HG03280 (cell line): ENCODE measurements at regions not wholly inside any gene's neighbourhood (a gene's known extent, or its start where the extent isn't known, plus 50 kb on each side); places are given as distances from the start of the nearest gene placed in this dataset.
"Not testable (repeated sequence)": the region's sequence is repeated elsewhere in the genome, so short reads cannot be mapped to it uniquely, and the experiment has no call there.

Experiments used
- ATAC-seq: cut with Tn5 transposase; IDR thresholded peaks from one replicate; pipeline ENCODE4 v1.9.1; 2021; ENCODE audit warnings: mild to moderate bottlenecking, moderate library complexity; ENCODE audit not compliant: unreplicated experiment

DNA sequence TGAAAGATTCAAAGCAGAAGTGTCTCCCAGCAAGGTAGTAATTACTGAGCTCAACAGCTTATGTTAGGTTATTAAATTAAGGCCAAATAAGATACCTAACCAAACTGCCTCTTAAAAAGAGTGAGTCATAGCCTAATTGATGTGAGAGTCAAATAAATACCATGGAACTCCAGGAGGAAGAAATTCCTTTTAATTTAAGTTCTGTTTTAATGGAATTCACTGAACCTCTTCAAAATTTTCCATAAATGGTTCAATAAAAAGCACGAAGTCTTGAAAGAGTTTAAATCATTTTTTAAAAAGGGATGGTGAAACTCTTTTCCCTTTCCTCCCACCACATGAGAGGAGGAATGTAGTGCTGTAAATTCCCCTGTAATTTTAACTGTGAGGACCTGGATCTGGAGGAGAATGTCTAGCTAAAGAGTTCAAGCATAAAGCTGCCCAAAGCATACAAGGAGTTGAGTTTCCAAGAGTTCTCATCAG lies 180.8 kb upstream of the MMADHC start:
- no peak for ATAC-seq

DNA sequence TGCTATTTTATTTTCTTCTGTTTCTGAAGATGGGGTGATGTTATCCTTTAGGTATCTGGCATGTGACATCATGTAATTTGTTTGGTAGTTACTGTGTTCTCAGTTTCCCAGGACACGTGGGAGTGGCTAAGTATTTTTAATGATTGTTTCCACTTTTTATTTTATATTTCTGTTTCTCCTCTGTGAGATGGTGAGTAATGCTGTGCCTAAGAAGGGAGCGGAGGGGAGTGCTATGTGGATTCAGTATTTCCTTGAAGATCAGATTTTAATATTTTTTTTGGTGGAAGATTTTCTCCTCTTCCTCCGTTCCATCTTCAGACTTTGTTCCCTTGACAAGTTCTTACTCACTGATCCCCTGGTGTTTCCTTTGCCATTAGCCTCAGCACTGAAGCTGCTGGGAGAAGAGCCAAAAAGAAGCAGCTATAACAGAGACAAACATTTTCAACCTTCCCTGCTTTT lies 180.0 kb upstream of the MMADHC start:
- no peak for ATAC-seq

DNA sequence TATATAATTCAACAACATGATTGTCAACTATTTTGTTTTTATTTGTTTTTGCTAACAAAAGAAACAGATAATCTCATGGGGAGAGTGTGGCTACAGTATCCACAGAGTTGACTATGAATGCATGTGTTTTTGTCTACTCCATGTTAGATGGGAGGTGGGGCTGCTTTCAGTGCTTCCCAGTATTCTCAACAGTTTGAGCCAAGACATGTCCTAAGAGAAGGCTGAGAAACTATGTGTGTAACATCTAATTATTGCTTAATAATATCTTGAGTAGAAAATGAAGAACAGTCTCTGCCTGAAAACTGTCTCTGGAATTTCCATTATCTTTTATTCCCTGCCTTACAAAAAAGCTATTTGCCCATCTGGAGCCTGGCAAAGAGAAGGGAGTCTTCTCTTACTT lies 178.8 kb upstream of the MMADHC start:
- ATAC-seq = no peak

DNA sequence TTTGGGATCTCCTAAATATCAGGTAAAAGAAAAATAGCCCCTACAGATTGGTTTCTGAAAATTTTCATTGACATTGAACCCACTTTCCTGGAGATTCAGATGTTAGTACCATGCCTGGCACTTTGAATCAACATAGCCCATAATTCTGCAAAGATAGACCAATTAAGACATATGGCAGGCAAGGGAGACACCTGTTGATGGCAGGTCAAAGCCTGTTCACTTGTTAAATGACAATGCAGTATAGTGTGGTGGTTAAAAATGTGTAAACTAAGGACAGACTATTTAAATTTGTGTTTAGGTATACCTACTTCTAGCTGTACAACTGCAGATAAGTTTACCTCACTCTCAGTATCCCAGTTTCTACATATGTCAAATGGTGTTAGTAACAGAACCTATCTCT lies 178.1 kb upstream of the MMADHC start:
- ATAC-seq = no peak

DNA sequence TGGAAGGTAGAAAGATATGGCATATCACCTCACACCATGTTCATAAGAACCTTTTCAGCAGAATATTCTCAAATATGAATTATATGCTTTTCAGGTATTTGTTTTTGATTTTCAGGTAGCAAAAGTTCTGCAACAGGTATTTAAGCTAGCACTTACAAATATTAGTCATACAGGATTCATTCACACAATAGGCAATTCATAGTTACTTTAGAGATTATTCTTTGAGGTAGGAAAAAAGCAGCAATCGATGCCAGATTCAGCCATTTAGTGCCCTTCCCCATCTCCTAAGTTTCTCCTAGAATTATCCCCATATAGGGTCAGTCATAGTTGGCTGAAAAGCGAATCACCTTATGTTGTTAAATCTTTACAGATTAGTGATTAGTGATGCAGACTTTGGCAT lies 177.4 kb upstream of the MMADHC start:
- ATAC-seq = no peak

DNA sequence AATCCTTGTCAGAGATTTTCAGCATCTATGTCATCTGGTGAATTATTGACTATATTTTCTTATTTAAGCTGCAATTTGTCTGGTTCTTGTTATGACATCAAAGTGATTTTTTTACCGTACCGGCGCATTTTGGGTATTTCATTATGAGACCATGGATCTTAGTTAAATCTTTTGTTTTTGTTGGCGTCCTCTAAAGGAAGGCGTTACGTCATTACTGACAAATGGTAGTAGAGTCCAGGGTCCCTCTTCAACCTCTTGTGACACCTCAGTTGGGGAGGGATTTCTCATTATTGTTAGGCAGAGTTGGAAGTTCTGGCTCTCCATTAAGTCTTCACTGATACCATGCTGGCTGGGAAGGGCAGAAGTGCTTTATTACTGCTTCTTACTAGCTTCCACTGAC lies 175.8 kb upstream of the MMADHC start:
- ATAC-seq = no peak

DNA sequence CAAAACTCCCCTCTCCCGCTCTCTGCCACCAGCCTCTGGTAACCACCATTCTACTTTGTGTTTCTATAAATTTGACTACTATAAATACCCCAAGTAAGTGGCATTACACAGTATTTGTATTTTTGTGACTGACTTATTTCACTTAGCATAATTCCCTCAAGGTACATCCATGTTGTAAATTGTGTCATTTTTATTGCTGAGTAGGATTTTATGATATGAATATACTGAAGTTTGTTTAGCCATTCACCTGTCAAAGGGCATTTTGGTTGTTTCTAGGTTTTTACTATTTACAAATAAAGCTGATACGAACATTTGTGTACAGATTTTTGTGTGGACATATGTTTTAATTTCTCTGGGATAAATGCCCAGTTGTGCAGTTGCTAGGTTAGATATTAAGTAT lies 174.0 kb upstream of the MMADHC start:
- no peak for ATAC-seq

DNA sequence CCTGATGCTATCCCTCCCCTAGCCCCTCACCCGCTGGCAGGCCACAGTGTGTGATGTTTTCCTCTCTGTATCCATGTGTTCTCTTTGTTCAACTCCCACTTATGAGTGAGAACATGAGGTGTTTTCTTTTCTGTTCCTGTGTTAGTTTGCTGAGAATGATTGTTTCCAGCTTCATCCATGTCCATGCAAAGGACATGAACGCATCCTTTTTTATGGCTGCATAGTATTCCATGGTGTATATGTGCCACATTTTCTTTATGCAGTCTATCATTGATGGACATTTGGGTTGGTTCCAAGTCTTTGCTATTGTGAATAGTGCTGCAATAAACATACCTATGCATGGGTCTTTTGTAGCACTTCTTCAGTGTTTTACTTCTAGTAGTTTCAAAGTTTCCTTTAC lies 171.8 kb upstream of the MMADHC start:
- not testable (repeated sequence) for ATAC-seq

DNA sequence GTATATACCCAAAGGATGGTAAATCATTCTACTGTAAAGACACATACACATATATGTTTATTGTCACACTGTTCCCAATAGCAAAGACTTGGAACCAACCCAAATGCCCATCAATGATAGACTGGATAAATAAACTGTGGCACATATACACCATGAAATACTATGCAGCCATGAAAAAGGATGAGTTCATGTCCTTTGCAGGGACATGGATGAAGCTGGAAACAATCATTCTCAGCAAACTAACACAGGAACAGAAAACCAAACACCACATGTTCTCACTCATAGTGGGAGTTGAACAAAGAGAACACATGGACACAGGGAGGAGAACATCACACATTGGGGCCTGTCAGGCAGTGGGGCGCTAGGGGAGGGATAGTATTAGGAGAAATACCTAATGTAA lies 167.1 kb upstream of the MMADHC start:
- not testable (repeated sequence) for ATAC-seq

DNA sequence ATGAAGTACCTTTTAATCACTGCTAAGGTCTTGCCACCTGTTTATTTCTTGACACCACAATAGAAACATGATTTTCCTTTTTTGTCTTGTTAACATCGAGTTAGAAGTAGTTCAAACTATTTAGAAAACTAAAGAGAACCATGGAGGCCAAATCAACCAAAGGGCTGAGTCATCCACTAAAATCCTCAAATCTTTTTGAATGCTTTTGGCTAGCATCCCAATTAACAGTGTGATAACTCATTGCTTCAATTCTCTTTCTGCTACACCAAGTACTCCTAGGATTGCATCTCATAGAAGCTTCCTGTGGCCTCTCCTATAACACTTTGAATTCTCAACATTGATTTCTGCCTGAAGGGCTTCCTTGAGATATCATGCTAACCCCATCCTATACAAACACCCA lies 159.9 kb upstream of the MMADHC start:
- ATAC-seq = no peak

DNA sequence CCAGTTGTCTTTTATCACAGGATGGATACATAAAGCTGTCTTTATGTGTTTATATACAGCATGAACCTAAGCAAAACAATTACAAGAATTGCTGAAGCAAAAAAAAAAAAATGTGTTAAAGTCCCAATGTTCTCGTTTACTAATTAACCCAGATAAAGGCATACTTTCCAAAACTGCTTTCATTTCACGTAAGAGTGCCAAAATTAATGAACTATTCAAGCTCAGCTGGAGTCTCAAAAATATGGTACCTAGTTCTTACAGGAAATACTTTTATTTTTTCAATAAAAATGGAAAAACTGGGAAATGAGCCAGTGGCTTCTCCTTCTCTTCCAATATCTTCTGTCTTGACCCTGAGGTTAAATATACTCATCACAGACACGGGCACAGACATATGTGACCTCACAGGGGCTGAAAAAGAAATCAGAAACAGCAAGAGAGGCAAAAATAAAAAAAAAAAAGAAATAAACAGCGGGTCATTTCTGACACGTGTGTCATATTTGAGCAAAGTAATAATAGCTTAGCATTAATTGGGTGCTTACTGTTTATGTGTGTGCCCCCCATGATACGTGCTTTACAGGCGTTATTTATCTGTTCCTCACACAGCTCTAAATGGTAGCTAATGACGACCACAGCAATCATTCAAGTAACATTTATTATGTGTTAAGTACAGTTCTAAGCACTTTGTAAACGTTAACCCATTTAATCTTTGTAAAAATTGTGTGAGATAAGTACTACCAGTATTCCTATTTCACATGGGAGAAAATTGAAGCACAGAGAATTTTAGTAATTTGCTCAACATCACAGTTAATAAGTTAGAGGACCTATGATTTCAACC lies 158.0 kb upstream of the MMADHC start:
- no peak for ATAC-seq

DNA sequence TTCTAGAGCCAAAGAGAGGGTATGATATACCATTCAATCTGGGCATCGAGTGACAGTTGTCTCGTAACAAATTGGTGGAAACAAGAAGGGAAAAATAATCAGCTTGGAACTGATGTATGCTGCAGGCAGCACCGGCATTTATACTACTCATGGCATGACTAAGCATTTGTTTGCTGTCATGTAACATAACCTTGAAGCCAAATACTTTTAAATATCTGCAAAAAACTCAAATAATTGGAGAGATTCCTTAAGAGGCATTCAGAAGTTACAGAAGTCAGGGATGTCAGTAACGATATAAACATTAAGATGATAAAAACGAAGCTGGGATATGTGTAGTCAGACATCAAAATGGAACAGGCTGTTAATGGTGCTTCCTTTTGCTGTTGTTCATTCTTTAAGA lies 157.3 kb upstream of the MMADHC start:
- ATAC-seq = no peak

DNA sequence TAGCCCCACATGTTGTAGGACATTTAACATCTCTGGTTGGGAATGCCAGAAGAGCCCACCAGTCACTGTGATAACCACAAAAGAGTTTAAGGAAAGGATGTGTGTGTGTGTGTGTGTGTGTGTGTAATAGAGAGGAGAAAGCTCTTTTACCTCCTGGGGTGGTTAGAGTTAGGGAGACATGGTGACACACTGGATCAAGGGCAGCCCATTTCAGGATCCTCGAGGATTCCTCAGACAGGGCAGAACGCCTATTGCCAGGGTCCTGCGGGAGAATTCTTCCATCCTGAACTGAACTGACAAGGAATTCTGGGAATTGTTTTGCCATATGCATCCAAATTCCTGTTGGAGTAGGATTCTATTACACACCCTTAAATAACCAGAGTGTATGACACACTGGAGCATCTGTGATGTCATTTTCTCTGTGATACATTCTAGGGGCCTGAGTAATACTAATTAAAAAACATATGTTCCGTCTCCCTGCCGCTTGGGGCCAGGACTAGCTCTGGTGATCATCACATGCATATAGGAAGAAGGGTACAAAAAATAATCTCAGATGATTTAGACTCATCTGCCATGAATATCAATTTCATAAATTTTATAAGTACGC lies 156.4 kb upstream of the MMADHC start:
- ATAC-seq = no peak

DNA sequence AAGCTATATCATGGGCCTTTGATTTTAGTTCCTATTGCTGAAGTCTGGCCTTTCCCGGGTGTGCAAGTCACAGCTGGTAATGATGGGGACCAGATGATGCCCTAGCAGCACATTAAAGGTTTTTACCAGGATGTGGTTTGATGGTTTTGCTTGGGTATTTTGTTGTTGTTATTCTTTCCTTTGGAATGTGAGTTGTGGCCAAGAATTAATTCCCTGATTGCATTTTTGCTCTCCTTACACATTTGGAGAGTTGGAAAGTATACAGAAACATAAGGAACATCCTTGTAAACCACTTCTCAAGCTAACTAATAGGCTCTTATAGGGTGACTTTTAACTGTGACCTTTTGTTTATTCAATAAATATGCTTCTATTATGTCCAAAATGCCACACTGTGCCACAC lies 154.1 kb upstream of the MMADHC start:
- no peak for ATAC-seq

DNA sequence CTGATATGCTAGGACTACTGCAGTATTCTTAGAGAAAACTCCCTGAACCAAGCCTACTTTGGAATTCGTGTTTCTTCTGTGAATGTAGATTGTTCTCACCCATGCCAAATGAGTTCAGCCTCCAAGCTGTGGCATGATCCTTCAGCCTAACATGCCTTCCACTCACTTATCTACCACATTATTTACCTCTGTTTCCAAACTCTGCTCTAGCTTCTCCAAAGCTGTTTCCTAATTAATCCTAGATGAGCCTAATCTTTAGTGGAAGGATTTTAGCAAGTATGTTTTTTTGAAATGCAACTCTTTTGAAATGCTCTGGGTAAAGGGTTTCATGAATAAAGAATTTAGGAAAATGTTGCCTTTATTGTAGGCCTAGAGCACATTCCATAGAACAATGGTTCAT lies 152.9 kb upstream of the MMADHC start:
- ATAC-seq = no peak

DNA sequence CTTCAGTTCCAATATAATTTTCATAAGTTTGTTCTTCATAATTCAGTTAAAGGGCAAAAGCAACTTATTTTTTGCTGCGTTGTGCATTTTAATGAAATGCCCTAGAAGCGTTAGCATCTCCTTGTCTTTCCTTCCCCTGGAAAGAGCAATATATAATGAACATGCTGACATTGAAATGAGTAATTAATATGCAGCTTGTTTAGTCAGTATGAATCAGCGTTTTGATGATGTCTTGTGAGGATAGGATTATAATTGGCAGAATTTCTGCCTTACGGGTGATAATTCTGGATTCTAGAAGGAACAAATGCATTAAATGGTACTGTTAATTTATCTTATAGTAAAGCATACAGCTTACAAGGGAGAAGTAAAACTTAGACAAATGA lies 152.3 kb upstream of the MMADHC start:
- ATAC-seq = no peak

DNA sequence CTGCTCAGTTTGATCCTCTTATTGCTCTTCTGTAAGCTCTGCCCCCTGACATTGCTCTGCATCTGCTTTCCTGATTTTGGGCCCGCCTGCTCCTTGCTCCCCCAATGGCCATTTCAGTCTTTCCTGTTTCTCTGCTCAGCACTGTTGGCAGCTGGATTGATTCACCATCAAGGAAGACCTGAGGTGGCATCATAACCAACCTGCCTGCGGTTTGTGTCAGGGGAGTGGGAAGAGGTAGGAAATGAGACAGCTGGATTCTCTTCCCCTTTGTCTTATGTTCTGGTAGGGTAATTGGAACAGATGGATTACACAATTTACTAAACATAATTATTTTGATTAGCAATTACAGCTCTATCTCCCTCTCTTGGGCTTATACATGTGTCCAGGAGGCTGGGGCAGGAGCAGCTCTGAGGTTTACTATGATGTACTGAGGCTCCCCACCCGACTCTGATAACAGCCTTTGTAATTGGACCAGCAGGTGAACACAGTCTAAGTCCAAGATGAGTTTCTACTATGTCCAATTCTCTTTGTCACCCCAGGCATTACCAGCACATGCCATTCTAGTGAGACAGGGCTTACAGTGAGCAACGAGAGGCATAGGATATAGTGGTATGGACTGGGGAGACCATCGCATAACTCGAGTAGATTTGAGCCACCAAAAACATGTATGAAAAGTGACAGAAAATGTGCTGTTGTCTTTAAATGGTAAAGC lies 151.8 kb upstream of the MMADHC start:
- ATAC-seq = no peak

DNA sequence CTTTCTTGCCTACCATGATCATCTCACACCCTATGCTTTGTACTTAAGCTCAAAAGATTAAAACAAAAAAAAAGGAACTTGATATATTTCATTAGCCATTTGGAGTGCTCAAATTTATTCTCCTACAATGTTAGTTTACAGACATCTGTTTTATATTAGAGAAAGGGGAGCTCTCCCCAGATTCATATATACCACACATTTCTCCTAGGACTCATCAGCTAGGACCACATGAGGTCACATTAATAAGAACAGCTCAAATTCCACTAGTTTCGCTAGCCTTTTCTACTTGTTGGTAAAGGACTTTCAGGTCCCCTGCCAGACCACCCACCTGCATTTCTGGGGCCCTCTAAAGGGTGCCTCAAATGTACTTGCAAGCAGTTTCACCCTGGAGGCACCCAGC lies 151.2 kb upstream of the MMADHC start:
- no peak for ATAC-seq

DNA sequence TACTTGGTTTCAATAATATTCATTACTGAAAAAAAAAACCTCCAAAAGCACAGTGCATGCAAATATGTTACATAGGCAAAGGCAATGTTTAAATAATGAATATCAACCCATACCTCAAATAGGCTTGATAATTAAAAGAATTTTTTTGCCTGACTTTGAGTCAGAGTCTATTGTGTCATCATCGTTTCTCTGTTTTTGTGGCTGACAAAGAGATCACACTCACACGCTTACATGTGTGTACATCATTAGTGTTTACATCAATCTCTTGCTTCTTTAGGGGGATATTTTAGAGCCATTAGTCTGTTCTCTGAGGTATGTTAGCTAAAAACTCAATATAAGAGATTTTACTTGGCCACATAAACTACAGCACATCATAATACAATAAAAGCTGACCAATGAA lies 150.3 kb upstream of the MMADHC start:
- no peak for ATAC-seq

DNA sequence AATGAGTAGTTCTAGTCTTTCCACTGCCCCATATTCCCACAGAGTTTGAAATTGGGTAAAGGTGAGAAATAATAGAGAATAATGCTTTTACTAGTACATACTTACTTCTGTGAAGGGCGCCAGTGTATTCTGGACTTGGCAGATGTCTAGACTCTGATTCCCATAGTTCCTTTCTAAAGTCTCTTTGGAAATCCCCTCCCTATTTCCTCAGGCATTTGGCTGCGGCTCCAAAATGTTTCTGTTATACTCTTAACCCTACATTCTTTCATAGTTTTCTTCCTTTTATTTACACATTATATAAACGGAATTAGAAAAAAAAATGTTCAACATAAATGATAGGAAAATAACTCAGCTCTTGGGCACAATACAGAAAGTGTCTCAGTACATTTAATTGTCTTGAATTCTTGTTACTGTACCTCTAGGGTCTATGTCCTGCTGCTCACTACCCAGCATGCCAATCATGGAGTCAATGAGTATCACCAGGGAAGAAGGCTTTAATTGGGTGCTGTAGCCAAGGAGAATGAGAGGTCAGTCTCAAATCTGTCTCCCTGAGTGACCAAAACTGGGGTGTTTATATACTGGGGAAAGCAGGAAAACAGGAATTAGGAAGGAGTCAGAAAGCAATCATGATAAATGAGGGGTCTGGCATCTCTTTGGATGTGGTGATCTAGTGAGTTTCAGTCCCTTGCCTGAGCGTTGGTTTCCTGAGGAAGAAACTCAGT lies 147.8 kb upstream of the MMADHC start:
- no peak for ATAC-seq
